Activated CD4-positive, alpha-beta memory T cell treated with anti-CD3 and anti-CD28 coated beads for 36 hours (primary cell): ENCODE measurements at regions not wholly inside any gene's neighbourhood (a gene's known extent, or its start where the extent isn't known, plus 50 kb on each side); places are given as distances from the start of the nearest gene placed in this dataset.

Experiments
- CTCF ChIA-PET: fragments of 350-600 bp; sonication (Branson Sonifier 250); formaldehyde crosslinking; loops from one replicate; lab custom pipeline; 2021; ENCODE audit warnings: antibody characterized with exemption, inconsistent platforms; lab: Charles Lee
- POLR2A ChIA-PET: fragments of 350-600 bp; sonication (Branson Sonifier 250); formaldehyde crosslinking; loops from one replicate; lab custom pipeline; 2021; ENCODE audit warnings: antibody characterized with exemption; lab: Charles Lee
- DNase-seq: peaks from one replicate; pipeline ENCODE4 v3.0.0-alpha.2; 2020
- H3K27ac Mint-ChIP-seq: one replicate; pipeline ENCODE4 v1.8.0; 2021; ENCODE audit warnings: mixed read lengths
- H3K27me3 Mint-ChIP-seq: one replicate; pipeline ENCODE4 v1.8.0; 2021; ENCODE audit warnings: mixed read lengths
- H3K36me3 Mint-ChIP-seq: one replicate; pipeline ENCODE4 v1.8.0; 2021; ENCODE audit warnings: mixed read lengths
- H3K4me1 Mint-ChIP-seq: one replicate; pipeline ENCODE4 v1.8.0; 2021; ENCODE audit warnings: low read depth, mixed read lengths
- H3K4me3 Mint-ChIP-seq: one replicate; pipeline ENCODE4 v1.8.0; 2021; ENCODE audit warnings: mild to moderate bottlenecking, mixed read lengths
- H3K9me3 Mint-ChIP-seq: one replicate; pipeline ENCODE4 v1.8.0; 2021; ENCODE audit warnings: mixed read lengths
- intact Hi-C: fragments of 100-400 bp; cut with micrococcal nuclease; formaldehyde crosslinking; loops from one replicate; pipeline ENCODE4 v1.15.1; 2023

- Mint-ChIP-seq H3K4me1 (no peaks in the 10 kb centered on the region), H3K9me3 (peaks cover 13% of the 10 kb centered on the region), H3K27me3 (no peaks in the 10 kb centered on the region), H3K36me3 (no peaks in the 10 kb centered on the region), H3K4me3 (no peak overlapping the region), H3K27ac (no peak overlapping the region)
- DNase-seq, result no peak
- POLR2A ChIA-PET, result no interaction called here
- CTCF ChIA-PET, result no interaction called here
- intact Hi-C loops, result no loop called here
Measured at GRCh38 chr12:17527021-17527420, 563.0 kb downstream of the RERGL start.

GRCh38 chr12:17511369-17511768 lies 578.6 kb downstream of the RERGL start:
- Mint-ChIP-seq H3K4me3 (no peak overlapping the region), H3K9me3 (peaks cover 8% of the 10 kb centered on the region), H3K27me3 (no peaks in the 10 kb centered on the region), H3K4me1 (no peaks in the 10 kb centered on the region), H3K27ac (no peak overlapping the region), H3K36me3 (no peaks in the 10 kb centered on the region)
- DNase-seq, result no peak
- ChIA-PET POLR2A (no interaction called here), CTCF (no interaction called here)
- intact Hi-C loops, result no loop called here

GRCh38 chr12:17507336-17507735 lies 582.7 kb downstream of the RERGL start:
- Mint-ChIP-seq H3K9me3 (peaks cover 1% of the 10 kb centered on the region), H3K27ac (no peak overlapping the region), H3K36me3 (no peaks in the 10 kb centered on the region), H3K4me3 (no peak overlapping the region), H3K27me3 (no peaks in the 10 kb centered on the region), H3K4me1 (no peaks in the 10 kb centered on the region)
- ChIA-PET POLR2A (no interaction called here), CTCF (no interaction called here)
- intact Hi-C loops, result no loop called here
- DNase-seq, result no peak

- no peak overlapping the region for H3K4me3 Mint-ChIP-seq
- intact Hi-C loops, result no loop called here
- H3K27ac Mint-ChIP-seq, result no peak overlapping the region
- ChIA-PET POLR2A (no interaction called here), CTCF (no interaction called here)
- no peak for DNase-seq
- H3K9me3 Mint-ChIP-seq, result peaks cover 4% of the 10 kb centered on the region
- no peaks in the 10 kb centered on the region for H3K4me1 Mint-ChIP-seq
- no peaks in the 10 kb centered on the region for H3K36me3 Mint-ChIP-seq
- H3K27me3 Mint-ChIP-seq, result no peaks in the 10 kb centered on the region
Measured at GRCh38 chr12:17503742-17504141, 586.3 kb downstream of the RERGL start.

- CTCF ChIA-PET, result no interaction called here
- Mint-ChIP-seq H3K4me1 (no peaks in the 10 kb centered on the region), H3K9me3 (peaks cover 2% of the 10 kb centered on the region), H3K27me3 (no peaks in the 10 kb centered on the region), H3K27ac (no peak overlapping the region), H3K4me3 (no peak overlapping the region), H3K36me3 (no peaks in the 10 kb centered on the region)
- POLR2A ChIA-PET, result no interaction called here
- no peak for DNase-seq
- intact Hi-C loops, result no loop called here
Measured at GRCh38 chr12:17489452-17489851, 600.5 kb downstream of the RERGL start.

GRCh38 chr12:17478908-17479673 lies 610.9 kb downstream of the RERGL start:
- intact Hi-C loops, result no loop called here
- H3K27me3 Mint-ChIP-seq, result no peaks in the 10 kb centered on the region
- no peak overlapping the region for H3K4me3 Mint-ChIP-seq
- no peaks in the 10 kb centered on the region for H3K4me1 Mint-ChIP-seq
- H3K9me3 Mint-ChIP-seq, result peaks cover 22% of the 10 kb centered on the region
- no peak for DNase-seq
- POLR2A ChIA-PET, result no interaction called here
- CTCF ChIA-PET, result no interaction called here
- H3K27ac Mint-ChIP-seq, result no peak overlapping the region
- no peaks in the 10 kb centered on the region for H3K36me3 Mint-ChIP-seq

- H3K9me3 Mint-ChIP-seq, result peaks cover 18% of the 10 kb centered on the region
- intact Hi-C loops, result no loop called here
- no peak for DNase-seq
- H3K4me1 Mint-ChIP-seq, result no peaks in the 10 kb centered on the region
- H3K27ac Mint-ChIP-seq, result no peak overlapping the region
- ChIA-PET POLR2A (no interaction called here), CTCF (no interaction called here)
- H3K27me3 Mint-ChIP-seq, result no peaks in the 10 kb centered on the region
- H3K4me3 Mint-ChIP-seq, result no peak overlapping the region
- H3K36me3 Mint-ChIP-seq, result no peaks in the 10 kb centered on the region
Measured at GRCh38 chr12:17470460-17470859, 619.5 kb downstream of the RERGL start.

GRCh38 chr12:17459214-17459613 lies 630.8 kb downstream of the RERGL start:
- no peaks in the 10 kb centered on the region for H3K36me3 Mint-ChIP-seq
- CTCF ChIA-PET, result no interaction called here

GRCh38 chr12:17456486-17456885 lies 633.5 kb downstream of the RERGL start:
- intact Hi-C loops, result no loop called here
- Mint-ChIP-seq H3K27me3 (no peaks in the 10 kb centered on the region), H3K4me3 (no peak overlapping the region), H3K4me1 (no peaks in the 10 kb centered on the region), H3K9me3 (peaks cover 4% of the 10 kb centered on the region), H3K36me3 (no peaks in the 10 kb centered on the region), H3K27ac (no peak overlapping the region)
- DNase-seq, result no peak
- CTCF ChIA-PET, result interaction anchor here (0.5 kb wide), 1 partner anchor 10 kb away, joined by 3 read pairs; no protein-coding TSS in a partner anchor
- POLR2A ChIA-PET, result no interaction called here

More at GRCh38 chr12:17459214-17459613, 630.8 kb downstream of the RERGL start:
- intact Hi-C loops, result no loop called here
- no peaks in the 10 kb centered on the region for H3K4me1 Mint-ChIP-seq
- H3K9me3 Mint-ChIP-seq, result peaks cover 4% of the 10 kb centered on the region
- POLR2A ChIA-PET, result no interaction called here
- DNase-seq, result no peak
- H3K27ac Mint-ChIP-seq, result no peak overlapping the region
- H3K27me3 Mint-ChIP-seq, result no peaks in the 10 kb centered on the region
- no peak overlapping the region for H3K4me3 Mint-ChIP-seq

- intact Hi-C loops, result no loop called here
- CTCF ChIA-PET, result no interaction called here
Measured at GRCh38 chr12:17438141-17438540, 651.9 kb downstream of the RERGL start.

GRCh38 chr12:17416748-17417147 lies 673.2 kb downstream of the RERGL start:
- Mint-ChIP-seq H3K4me1 (no peaks in the 10 kb centered on the region), H3K27ac (no peak overlapping the region), H3K4me3 (no peak overlapping the region), H3K36me3 (no peaks in the 10 kb centered on the region), H3K27me3 (no peaks in the 10 kb centered on the region), H3K9me3 (peaks cover 20% of the 10 kb centered on the region)
- CTCF ChIA-PET, result no interaction called here
- POLR2A ChIA-PET, result no interaction called here
- intact Hi-C loops, result no loop called here
- DNase-seq, result no peak

More at GRCh38 chr12:17438141-17438540, 651.9 kb downstream of the RERGL start:
- Mint-ChIP-seq H3K27me3 (no peaks in the 10 kb centered on the region), H3K9me3 (peaks cover 24% of the 10 kb centered on the region), H3K36me3 (no peaks in the 10 kb centered on the region), H3K4me3 (no peak overlapping the region), H3K27ac (no peak overlapping the region), H3K4me1 (no peaks in the 10 kb centered on the region)
- no peak for DNase-seq
- POLR2A ChIA-PET, result no interaction called here

- peaks cover 24% of the 10 kb centered on the region for H3K9me3 Mint-ChIP-seq
- ChIA-PET POLR2A (no interaction called here), CTCF (no interaction called here)
- H3K27me3 Mint-ChIP-seq, result no peaks in the 10 kb centered on the region
- no peaks in the 10 kb centered on the region for H3K4me1 Mint-ChIP-seq
- DNase-seq, result no peak
- intact Hi-C loops, result no loop called here
- no peak overlapping the region for H3K4me3 Mint-ChIP-seq
- H3K36me3 Mint-ChIP-seq, result no peaks in the 10 kb centered on the region
- H3K27ac Mint-ChIP-seq, result no peak overlapping the region
Measured at GRCh38 chr12:17414596-17414995, 675.4 kb downstream of the RERGL start.

- DNase-seq, result no peak
- H3K27ac Mint-ChIP-seq, result no peak overlapping the region
- H3K9me3 Mint-ChIP-seq, result peaks cover 25% of the 10 kb centered on the region
- H3K36me3 Mint-ChIP-seq, result no peaks in the 10 kb centered on the region
- no peaks in the 10 kb centered on the region for H3K4me1 Mint-ChIP-seq
- no peaks in the 10 kb centered on the region for H3K27me3 Mint-ChIP-seq
- ChIA-PET POLR2A (no interaction called here), CTCF (no interaction called here)
- intact Hi-C loops, result no loop called here
- H3K4me3 Mint-ChIP-seq, result no peak overlapping the region
Measured at GRCh38 chr12:17411662-17412061, 678.3 kb downstream of the RERGL start.
